Gastroesophageal sphincter (tissue), 3 donors: ENCODE measurements at regions not wholly inside any gene's neighbourhood (a gene's known extent, or its start where the extent isn't known, plus 50 kb on each side); places are given as distances from the start of the nearest gene placed in this dataset.

ENCODE experiments used
- EP300 ChIP-seq: sonication (generic); formaldehyde crosslinking; IDR thresholded peaks from one replicate; pipeline ENCODE4 v1.6.1; 2017; ENCODE audit warnings: antibody characterized with exemption, mild to moderate bottlenecking
- POLR2A ChIP-seq, 2 donors: fragments of 450-650 bp; IDR thresholded peaks; one replicate each; pipeline ENCODE4 v1.6.1; 2017; ENCODE audit warnings: antibody characterized with exemption in 2 of 2, mild to moderate bottlenecking in 2 of 2, moderate library complexity in 1 of 2
- TF ChIP-seq, protein P1 (sequence below), 4 experiments: fragments of 200-600 bp in 2 of 4; fragments of 450-650 bp in 2 of 4; sonication (generic) in 1 of 4; IDR thresholded peaks; one replicate each; pipeline ENCODE4 v1.5.1; 2017 to 2019; ENCODE audit warnings: antibody characterized with exemption in 4 of 4, mild to moderate bottlenecking in 2 of 4, moderate library complexity in 2 of 4

DNA sequence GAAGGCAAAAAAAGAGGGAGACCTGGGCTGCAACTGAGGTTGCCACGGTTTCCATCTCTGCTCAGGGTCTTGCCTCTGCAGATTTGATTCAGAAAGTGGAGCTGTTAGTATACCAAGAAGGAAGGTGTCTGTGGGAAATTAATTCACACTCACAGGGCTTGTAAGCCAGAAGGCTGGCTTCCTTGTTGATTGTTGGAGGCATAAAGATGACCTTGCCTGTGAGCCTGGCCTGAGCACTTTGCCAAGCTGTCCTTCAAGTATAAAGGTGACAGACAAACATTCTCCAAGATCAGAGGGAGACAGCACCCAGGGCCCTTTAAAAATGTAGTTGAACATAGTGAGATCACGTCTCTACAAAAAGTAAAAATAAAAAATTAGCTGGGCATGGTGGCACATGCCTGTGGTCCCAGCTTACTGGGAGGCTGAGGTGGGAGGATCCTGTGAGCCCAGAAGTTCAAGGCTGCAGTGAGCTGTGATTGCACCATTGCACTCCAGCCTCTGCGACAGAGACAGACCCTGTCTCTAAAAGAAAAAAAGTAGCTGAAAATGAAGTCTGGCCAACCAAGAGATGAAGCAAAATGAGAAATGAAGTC, 91.2 kb upstream of the UXS1 start:
- TF ChIP-seq POLR2A (IDR thresholded peaks at IDR 0.05), result no peak
- TF ChIP-seq, protein P1, sequence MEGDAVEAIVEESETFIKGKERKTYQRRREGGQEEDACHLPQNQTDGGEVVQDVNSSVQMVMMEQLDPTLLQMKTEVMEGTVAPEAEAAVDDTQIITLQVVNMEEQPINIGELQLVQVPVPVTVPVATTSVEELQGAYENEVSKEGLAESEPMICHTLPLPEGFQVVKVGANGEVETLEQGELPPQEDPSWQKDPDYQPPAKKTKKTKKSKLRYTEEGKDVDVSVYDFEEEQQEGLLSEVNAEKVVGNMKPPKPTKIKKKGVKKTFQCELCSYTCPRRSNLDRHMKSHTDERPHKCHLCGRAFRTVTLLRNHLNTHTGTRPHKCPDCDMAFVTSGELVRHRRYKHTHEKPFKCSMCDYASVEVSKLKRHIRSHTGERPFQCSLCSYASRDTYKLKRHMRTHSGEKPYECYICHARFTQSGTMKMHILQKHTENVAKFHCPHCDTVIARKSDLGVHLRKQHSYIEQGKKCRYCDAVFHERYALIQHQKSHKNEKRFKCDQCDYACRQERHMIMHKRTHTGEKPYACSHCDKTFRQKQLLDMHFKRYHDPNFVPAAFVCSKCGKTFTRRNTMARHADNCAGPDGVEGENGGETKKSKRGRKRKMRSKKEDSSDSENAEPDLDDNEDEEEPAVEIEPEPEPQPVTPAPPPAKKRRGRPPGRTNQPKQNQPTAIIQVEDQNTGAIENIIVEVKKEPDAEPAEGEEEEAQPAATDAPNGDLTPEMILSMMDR (IDR thresholded peaks at IDR 0.05), result no peak
- TF ChIP-seq EP300, result no peak
